ENCODE measurements at regions not wholly inside any gene's neighbourhood (a gene's known extent, or its start where the extent isn't known, plus 50 kb on each side); places are given as distances from the start of the nearest gene placed in this dataset.

- H3K4me2 ChIP-seq, result no peak overlapping the region
- H3K9ac ChIP-seq, result no peak overlapping the region
- no peak for TF ChIP-seq CTCF (conservative IDR thresholded peaks at IDR 0.05; ENCODE audit: low read depth, low read length)
- H3K4me3 ChIP-seq (IDR thresholded peaks at IDR 0.05; ENCODE audit: insufficient read depth, low read depth, low read length), result no peak overlapping the region
- H3K27me3 ChIP-seq (ENCODE audit: insufficient read depth, low read depth), result no peaks in the 10 kb centered on the region
- no peaks in the 10 kb centered on the region for H3K79me2 ChIP-seq (ENCODE audit: insufficient read depth, low read depth)
- H3K36me3 ChIP-seq (ENCODE audit: insufficient read depth), result no peaks in the 10 kb centered on the region
- no peaks in the 10 kb centered on the region for H4K20me1 ChIP-seq (ENCODE audit: insufficient read depth)
- no peak overlapping the region for H3K27ac ChIP-seq
- H2AFZ ChIP-seq (ENCODE audit: low read depth), result no peak overlapping the region
- no peaks in the 10 kb centered on the region for H3K4me1 ChIP-seq (ENCODE audit: low read depth, poor library complexity, severe bottlenecking)
These were observed 67.0 kb upstream of the OSR1 start for GRCh38 chr2:19425419-19425818.

- H2AFZ ChIP-seq (ENCODE audit: low read depth), result no peak overlapping the region
- no peaks in the 10 kb centered on the region for H3K36me3 ChIP-seq (ENCODE audit: insufficient read depth)
- H3K79me2 ChIP-seq (ENCODE audit: insufficient read depth, low read depth), result no peaks in the 10 kb centered on the region
- no peaks in the 10 kb centered on the region for H3K27me3 ChIP-seq (ENCODE audit: insufficient read depth, low read depth)
- no peak overlapping the region for H3K4me3 ChIP-seq (IDR thresholded peaks at IDR 0.05; ENCODE audit: insufficient read depth, low read depth, low read length)
- no peaks in the 10 kb centered on the region for H4K20me1 ChIP-seq (ENCODE audit: insufficient read depth)
- TF ChIP-seq CTCF (conservative IDR thresholded peaks at IDR 0.05; ENCODE audit: low read depth, low read length), result no peak
- H3K27ac ChIP-seq, result no peak overlapping the region
- no peak overlapping the region for H3K9ac ChIP-seq
- H3K4me1 ChIP-seq (ENCODE audit: low read depth, poor library complexity, severe bottlenecking), result no peaks in the 10 kb centered on the region
- H3K4me2 ChIP-seq, result no peak overlapping the region
These were observed 60.9 kb upstream of the OSR1 start for GRCh38 chr2:19419211-19419880.

GRCh38 chr2:19416784-19417684, 58.6 kb upstream of the OSR1 start:
- H3K36me3 ChIP-seq (ENCODE audit: insufficient read depth), result no peaks in the 10 kb centered on the region
- H4K20me1 ChIP-seq (ENCODE audit: insufficient read depth), result no peaks in the 10 kb centered on the region
- no peak overlapping the region for H3K27ac ChIP-seq
- H3K4me3 ChIP-seq (IDR thresholded peaks at IDR 0.05; ENCODE audit: insufficient read depth, low read depth, low read length), result no peak overlapping the region
- H2AFZ ChIP-seq (ENCODE audit: low read depth), result no peak overlapping the region
- H3K9ac ChIP-seq, result no peak overlapping the region
- no peaks in the 10 kb centered on the region for H3K4me1 ChIP-seq (ENCODE audit: low read depth, poor library complexity, severe bottlenecking)
- H3K27me3 ChIP-seq (ENCODE audit: insufficient read depth, low read depth), result no peaks in the 10 kb centered on the region
- H3K4me2 ChIP-seq, result no peak overlapping the region
- H3K79me2 ChIP-seq (ENCODE audit: insufficient read depth, low read depth), result no peaks in the 10 kb centered on the region
- no peak for TF ChIP-seq CTCF (conservative IDR thresholded peaks at IDR 0.05; ENCODE audit: low read depth, low read length)

GRCh38 chr2:19416083-19416482, 57.7 kb upstream of the OSR1 start:
- Histone ChIP-seq H3K4me3 (IDR thresholded peaks at IDR 0.05; ENCODE audit: insufficient read depth, low read depth, low read length) (no peak overlapping the region), H3K27ac (no peak overlapping the region), H3K9ac (no peak overlapping the region), H3K4me2 (no peak overlapping the region), H3K4me1 (ENCODE audit: low read depth, poor library complexity, severe bottlenecking) (no peaks in the 10 kb centered on the region), H2AFZ (ENCODE audit: low read depth) (no peak overlapping the region), H3K36me3 (ENCODE audit: insufficient read depth) (no peaks in the 10 kb centered on the region), H3K79me2 (ENCODE audit: insufficient read depth, low read depth) (no peaks in the 10 kb centered on the region), H4K20me1 (ENCODE audit: insufficient read depth) (no peaks in the 10 kb centered on the region), H3K27me3 (ENCODE audit: insufficient read depth, low read depth) (no peaks in the 10 kb centered on the region)
- no peak for TF ChIP-seq CTCF (conservative IDR thresholded peaks at IDR 0.05; ENCODE audit: low read depth, low read length)

Data from KMS-11 (cell line).